Suppressor macrophage (primary cell): ENCODE measurements at regions not wholly inside any gene's neighbourhood (a gene's known extent, or its start where the extent isn't known, plus 50 kb on each side); places are given as distances from the start of the nearest gene placed in this dataset.

Source experiments
- DNase-seq, 4 experiments: peaks; one replicate each; pipeline ENCODE4 v3.0.0-alpha.2; 2020 to 2022

- DNase-seq = peak in 3 of 4 experiments; percentile 25 to 39 (median 35)
Measured at GRCh38 chr17:77321649-77322513, 181.1 kb downstream of the SEC14L1 start.

GRCh38 chr17:77322514-77323412 lies 182.0 kb downstream of the SEC14L1 start:
- peak; percentile 90 to 96 (median 92) for DNase-seq

GRCh38 chr17:77323413-77324171 lies 182.8 kb downstream of the SEC14L1 start:
- no peak for DNase-seq

- DNase-seq = no peak
Measured at GRCh38 chr17:77324227-77324626, 183.5 kb downstream of the SEC14L1 start.

GRCh38 chr17:77325577-77326075 lies 184.9 kb downstream of the SEC14L1 start:
- DNase-seq = peak; percentile 84 to 90 (median 87)

- no peak for DNase-seq
Measured at GRCh38 chr17:77326076-77326591, 185.4 kb downstream of the SEC14L1 start.

- no peak for DNase-seq
Measured at GRCh38 chr17:77326636-77327035, 185.9 kb downstream of the SEC14L1 start.

- DNase-seq = no peak
Measured at GRCh38 chr17:77327181-77327565, 186.4 kb downstream of the SEC14L1 start.

GRCh38 chr17:77327566-77328464 lies 187.0 kb downstream of the SEC14L1 start:
- DNase-seq = no peak

- no peak for DNase-seq
Measured at GRCh38 chr17:77328823-77329740, 188.3 kb downstream of the SEC14L1 start.

- DNase-seq = no peak
Measured at GRCh38 chr17:77329741-77330531, 189.2 kb downstream of the SEC14L1 start.

GRCh38 chr17:77330602-77331081 lies 189.9 kb downstream of the SEC14L1 start:
- no peak for DNase-seq

- DNase-seq = peak; percentile 96 to 98 (median 96)
Measured at GRCh38 chr17:77331301-77331864, 190.6 kb downstream of the SEC14L1 start.

GRCh38 chr17:77332034-77332971 lies 191.5 kb downstream of the SEC14L1 start:
- DNase-seq = no peak

GRCh38 chr17:77332981-77333685 lies 192.4 kb downstream of the SEC14L1 start:
- DNase-seq = peak; percentile 65 to 86 (median 77)

GRCh38 chr17:77337150-77337549 lies 196.4 kb downstream of the SEC14L1 start:
- DNase-seq = no peak

GRCh38 chr17:77341069-77341541 lies 200.3 kb downstream of the SEC14L1 start:
- no peak for DNase-seq
